ENCODE measurements at regions not wholly inside any gene's neighbourhood (a gene's known extent, or its start where the extent isn't known, plus 50 kb on each side); places are given as distances from the start of the nearest gene placed in this dataset.
A peak's percentile ranks its signal among the peaks of the same experiment; 100 is the strongest.

DNA sequence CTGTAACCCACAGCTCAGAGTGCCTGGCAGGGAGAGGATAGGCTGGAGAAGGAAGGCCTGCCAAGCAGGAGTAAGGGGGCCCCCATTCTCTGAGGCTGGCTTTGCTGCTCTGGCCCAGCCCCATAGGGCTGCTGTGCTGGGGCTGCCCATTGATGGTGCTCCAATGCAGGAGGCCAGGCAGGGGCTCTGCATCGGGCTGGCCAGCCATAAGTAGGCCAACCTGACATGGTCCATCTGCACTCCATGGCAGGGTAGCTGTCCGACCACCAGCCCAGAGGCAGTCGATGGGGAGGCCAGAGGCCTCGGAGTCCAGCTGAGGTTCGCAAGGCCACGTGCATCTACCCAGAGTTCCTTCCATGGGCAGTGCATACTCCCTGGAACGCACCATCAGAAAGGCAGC lies 75.0 kb upstream of the PITX1 start:
- no peak for DNase-seq
- no peaks in the 10 kb centered on the region for H3K9me3 ChIP-seq
- in situ Hi-C loops (cut with MboI; ENCODE audit: low pct_ligation_motif_present in 1 of 4, low pct_unique_long_range_greater_than_20kb in 1 of 4, low sequenced_read_pairs in 3 of 4): no loop called here
- H3K4me3 ChIP-seq: no peak overlapping the region
- TF ChIP-seq POLR2A (IDR thresholded peaks at IDR 0.05) (no peak), POLR2AphosphoS5 (IDR thresholded peaks at IDR 0.05) (no peak), EP300 (IDR thresholded peaks at IDR 0.05; ENCODE audit: low read depth) (no peak)
- TF ChIP-seq, protein P1, sequence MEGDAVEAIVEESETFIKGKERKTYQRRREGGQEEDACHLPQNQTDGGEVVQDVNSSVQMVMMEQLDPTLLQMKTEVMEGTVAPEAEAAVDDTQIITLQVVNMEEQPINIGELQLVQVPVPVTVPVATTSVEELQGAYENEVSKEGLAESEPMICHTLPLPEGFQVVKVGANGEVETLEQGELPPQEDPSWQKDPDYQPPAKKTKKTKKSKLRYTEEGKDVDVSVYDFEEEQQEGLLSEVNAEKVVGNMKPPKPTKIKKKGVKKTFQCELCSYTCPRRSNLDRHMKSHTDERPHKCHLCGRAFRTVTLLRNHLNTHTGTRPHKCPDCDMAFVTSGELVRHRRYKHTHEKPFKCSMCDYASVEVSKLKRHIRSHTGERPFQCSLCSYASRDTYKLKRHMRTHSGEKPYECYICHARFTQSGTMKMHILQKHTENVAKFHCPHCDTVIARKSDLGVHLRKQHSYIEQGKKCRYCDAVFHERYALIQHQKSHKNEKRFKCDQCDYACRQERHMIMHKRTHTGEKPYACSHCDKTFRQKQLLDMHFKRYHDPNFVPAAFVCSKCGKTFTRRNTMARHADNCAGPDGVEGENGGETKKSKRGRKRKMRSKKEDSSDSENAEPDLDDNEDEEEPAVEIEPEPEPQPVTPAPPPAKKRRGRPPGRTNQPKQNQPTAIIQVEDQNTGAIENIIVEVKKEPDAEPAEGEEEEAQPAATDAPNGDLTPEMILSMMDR (IDR thresholded peaks at IDR 0.05): no peak
- H3K27ac ChIP-seq: no peak overlapping the region
- 86% methylated on average over 5 of the region's 7 CpGs; no CpG with 5 or more reads in 1 of the 2 donors for WGBS, 2 donors (ENCODE audit: low coverage in 1 of 2)
- H3K27me3 ChIP-seq: no peaks in the 10 kb centered on the region
- H3K4me1 ChIP-seq: peaks cover 0 to 9% (median 3%) of the 10 kb centered on the region in 4 donors
- intact Hi-C loops (cut with DNase I; ENCODE audit: low total_unique reads): no loop called here
- no peaks in the 10 kb centered on the region for H3K36me3 ChIP-seq

DNA sequence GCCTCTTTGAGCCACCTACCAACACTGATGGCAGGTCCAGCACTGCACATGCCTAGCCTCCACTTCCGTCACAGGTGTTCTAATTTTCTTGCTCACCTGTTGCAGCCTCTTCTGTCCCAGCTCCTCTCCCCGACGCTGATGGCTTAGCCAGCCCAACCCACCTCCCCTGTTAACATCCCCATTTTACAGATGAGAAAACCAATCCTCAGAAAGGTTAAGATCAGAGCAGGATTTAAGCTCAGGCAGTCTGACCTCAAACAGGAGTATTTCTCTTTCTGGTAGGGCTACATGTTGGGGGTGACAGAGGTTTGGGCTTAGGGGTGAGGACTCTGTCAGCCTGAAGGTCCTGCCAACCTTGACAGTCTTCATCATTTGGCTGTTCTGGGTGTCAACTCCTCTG lies 74.5 kb upstream of the PITX1 start:
- H3K27ac ChIP-seq: no peak overlapping the region
- H3K9me3 ChIP-seq: no peaks in the 10 kb centered on the region
- DNase-seq: no peak
- intact Hi-C loops (cut with DNase I; ENCODE audit: low total_unique reads) (no loop called here), in situ Hi-C loops (cut with MboI; ENCODE audit: low pct_ligation_motif_present in 1 of 4, low pct_unique_long_range_greater_than_20kb in 1 of 4, low sequenced_read_pairs in 3 of 4) (no loop called here)
- H3K4me1 ChIP-seq: peaks cover 0 to 9% (median 3%) of the 10 kb centered on the region in 4 donors
- WGBS, 2 donors (ENCODE audit: low coverage in 1 of 2): 81% methylated on average over 3 of the region's 3 CpGs; no CpG with 5 or more reads in 1 of the 2 donors
- H3K27me3 ChIP-seq: no peaks in the 10 kb centered on the region
- no peaks in the 10 kb centered on the region for H3K36me3 ChIP-seq
- no peak for TF ChIP-seq POLR2A (IDR thresholded peaks at IDR 0.05)
- TF ChIP-seq POLR2AphosphoS5 (IDR thresholded peaks at IDR 0.05): no peak
- TF ChIP-seq, protein P1 (IDR thresholded peaks at IDR 0.05): no peak
- no peak overlapping the region for H3K4me3 ChIP-seq

DNA sequence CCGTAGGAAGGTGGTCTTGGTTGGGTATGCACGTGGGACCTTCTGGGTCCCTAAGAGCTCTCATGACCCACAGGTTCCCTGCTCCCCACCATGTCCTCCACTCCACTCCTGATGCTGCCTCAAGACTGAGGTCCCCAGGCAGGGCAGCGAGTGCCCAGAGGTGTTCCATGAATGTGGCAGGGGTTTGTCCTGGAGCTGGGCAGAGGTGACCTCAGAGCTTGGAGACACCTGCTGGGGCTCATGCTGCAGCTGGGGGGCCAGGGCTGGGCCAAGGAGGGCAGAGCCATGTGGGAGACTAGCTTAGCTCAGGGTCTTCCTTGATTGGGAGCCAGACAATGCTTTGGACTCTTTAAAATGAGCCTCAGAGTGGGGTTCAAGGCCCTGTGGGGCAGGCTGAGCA lies 74.0 kb upstream of the PITX1 start:
- Histone ChIP-seq H3K27me3 (no peaks in the 10 kb centered on the region), H3K9me3 (no peaks in the 10 kb centered on the region), H3K4me1 (peaks cover 0 to 9% (median 3%) of the 10 kb centered on the region in 4 donors), H3K27ac (no peak overlapping the region), H3K4me3 (no peak overlapping the region), H3K36me3 (no peaks in the 10 kb centered on the region)
- DNase-seq: no peak
- TF ChIP-seq EP300 (IDR thresholded peaks at IDR 0.05; ENCODE audit: low read depth) (no peak), POLR2A (IDR thresholded peaks at IDR 0.05) (no peak)
- TF ChIP-seq, protein P1 (IDR thresholded peaks at IDR 0.05): no peak
- WGBS, 2 donors (ENCODE audit: low coverage in 1 of 2): 60% methylated on average over 1 of the region's 3 CpGs; no CpG with 5 or more reads in 1 of the 2 donors
- intact Hi-C loops (cut with DNase I; ENCODE audit: low total_unique reads) (no loop called here), in situ Hi-C loops (cut with MboI; ENCODE audit: low pct_ligation_motif_present in 1 of 4, low pct_unique_long_range_greater_than_20kb in 1 of 4, low sequenced_read_pairs in 3 of 4) (no loop called here)

DNA sequence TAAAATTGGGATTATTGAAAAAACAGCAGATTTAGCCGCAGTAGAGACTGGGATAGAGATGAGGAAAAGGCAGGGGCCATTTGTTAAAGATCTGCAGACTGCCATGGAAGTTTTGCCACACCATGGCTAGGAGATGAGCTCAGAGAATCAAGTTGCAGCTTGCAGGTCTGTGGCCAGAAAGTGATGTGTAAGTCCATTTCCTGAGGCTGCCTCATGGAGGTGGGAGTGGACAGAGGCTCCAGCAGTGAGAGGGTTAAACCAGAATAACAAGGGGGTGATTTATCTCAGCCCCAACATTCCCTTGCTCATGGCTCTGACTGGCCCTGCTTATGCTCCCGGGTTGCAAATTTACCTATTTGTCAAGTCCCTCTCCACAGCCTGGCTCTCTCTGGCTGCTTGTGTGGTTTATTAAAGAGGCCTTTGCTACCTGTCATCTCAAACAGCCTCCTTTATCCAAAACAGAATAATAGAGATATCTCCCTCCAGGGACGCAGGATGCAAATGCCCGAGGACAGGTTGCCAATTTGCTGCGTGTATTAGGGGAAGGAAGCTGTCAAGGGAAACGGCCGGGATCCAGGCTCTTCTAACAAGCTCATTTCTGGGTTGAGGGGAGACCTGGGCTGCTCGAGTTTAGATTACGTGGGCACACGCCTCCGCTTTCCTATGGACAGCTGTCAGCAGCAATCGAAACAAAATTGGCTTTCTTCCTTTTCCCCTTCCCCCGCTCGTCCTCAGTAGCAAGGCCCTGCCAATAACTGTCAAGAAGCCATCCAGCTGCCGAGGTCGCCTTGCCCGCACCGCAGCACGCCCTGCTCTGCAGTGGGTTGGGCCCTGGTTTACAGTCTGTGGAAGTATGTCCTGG lies 72.8 kb upstream of the PITX1 start:
- H3K9me3 ChIP-seq: no peaks in the 10 kb centered on the region
- DNase-seq: peak; percentile 43

More for the DNA sequence above, 72.8 kb upstream of the PITX1 start:
- Histone ChIP-seq H3K27ac (no peak overlapping the region), H3K27me3 (no peaks in the 10 kb centered on the region), H3K4me1 (peaks cover 0 to 9% (median 3%) of the 10 kb centered on the region in 4 donors), H3K36me3 (no peaks in the 10 kb centered on the region), H3K4me3 (no peak overlapping the region)
- 31 to 38% methylated on average over 2 to 19 of the region's 19 CpGs for WGBS, 2 donors (ENCODE audit: low coverage in 1 of 2)
- no peak for TF ChIP-seq POLR2A (IDR thresholded peaks at IDR 0.05)
- TF ChIP-seq EP300 (IDR thresholded peaks at IDR 0.05; ENCODE audit: low read depth): no peak
- TF ChIP-seq POLR2AphosphoS5 (IDR thresholded peaks at IDR 0.05): no peak
- TF ChIP-seq, protein P1 (IDR thresholded peaks at IDR 0.05): no peak
- intact Hi-C loops (cut with DNase I; ENCODE audit: low total_unique reads) (no loop called here), in situ Hi-C loops (cut with MboI; ENCODE audit: low pct_ligation_motif_present in 1 of 4, low pct_unique_long_range_greater_than_20kb in 1 of 4, low sequenced_read_pairs in 3 of 4) (no loop called here)
